HL-60 (cell line): ENCODE measurements at regions not wholly inside any gene's neighbourhood (a gene's known extent, or its start where the extent isn't known, plus 50 kb on each side); places are given as distances from the start of the nearest gene placed in this dataset.

ENCODE experiments used
- GABPA ChIP-seq: IDR thresholded peaks from 2 replicates; pipeline ENCODE4 v1.6.1; 2012; ENCODE audit warnings: low read depth
- POLR2AphosphoS5 ChIP-seq: IDR thresholded peaks from 2 replicates; pipeline ENCODE4 v1.6.1; 2012; ENCODE audit warnings: low read depth
- TF ChIP-seq, protein P1 (sequence below): IDR thresholded peaks from one replicate; pipeline ENCODE4 v1.5.1; 2011; ENCODE audit warnings: low read length, control low read depth, inconsistent platforms; ENCODE audit not compliant: insufficient read depth
- TF ChIP-seq, protein P2 (sequence below): IDR thresholded peaks from 2 replicates; pipeline ENCODE4 v1.6.1; 2012; ENCODE audit warnings: low read depth; ENCODE audit not compliant: insufficient replicate concordance

DNA sequence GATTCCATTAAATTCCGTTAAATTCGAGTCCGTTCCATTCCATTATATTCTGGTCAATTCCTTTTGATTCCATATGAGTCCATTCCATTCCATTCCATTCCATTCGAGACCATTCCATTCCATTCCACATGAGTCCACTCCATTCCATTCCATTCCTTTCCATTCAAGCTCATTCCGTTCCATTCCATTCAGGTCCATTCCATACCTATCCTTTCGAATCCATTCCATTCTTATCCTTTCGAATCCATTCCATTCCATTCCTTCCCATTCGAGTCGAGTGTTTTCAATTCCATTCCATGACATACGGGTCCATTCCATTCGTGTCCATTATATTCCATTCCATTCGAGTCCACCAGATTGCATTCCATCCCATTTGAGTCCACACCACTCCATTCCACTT is 1127.4 kb downstream of the RPIA start:
- TF ChIP-seq, protein P1, sequence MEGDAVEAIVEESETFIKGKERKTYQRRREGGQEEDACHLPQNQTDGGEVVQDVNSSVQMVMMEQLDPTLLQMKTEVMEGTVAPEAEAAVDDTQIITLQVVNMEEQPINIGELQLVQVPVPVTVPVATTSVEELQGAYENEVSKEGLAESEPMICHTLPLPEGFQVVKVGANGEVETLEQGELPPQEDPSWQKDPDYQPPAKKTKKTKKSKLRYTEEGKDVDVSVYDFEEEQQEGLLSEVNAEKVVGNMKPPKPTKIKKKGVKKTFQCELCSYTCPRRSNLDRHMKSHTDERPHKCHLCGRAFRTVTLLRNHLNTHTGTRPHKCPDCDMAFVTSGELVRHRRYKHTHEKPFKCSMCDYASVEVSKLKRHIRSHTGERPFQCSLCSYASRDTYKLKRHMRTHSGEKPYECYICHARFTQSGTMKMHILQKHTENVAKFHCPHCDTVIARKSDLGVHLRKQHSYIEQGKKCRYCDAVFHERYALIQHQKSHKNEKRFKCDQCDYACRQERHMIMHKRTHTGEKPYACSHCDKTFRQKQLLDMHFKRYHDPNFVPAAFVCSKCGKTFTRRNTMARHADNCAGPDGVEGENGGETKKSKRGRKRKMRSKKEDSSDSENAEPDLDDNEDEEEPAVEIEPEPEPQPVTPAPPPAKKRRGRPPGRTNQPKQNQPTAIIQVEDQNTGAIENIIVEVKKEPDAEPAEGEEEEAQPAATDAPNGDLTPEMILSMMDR, result no peak
- no peak for TF ChIP-seq POLR2AphosphoS5
- TF ChIP-seq, protein P2, sequence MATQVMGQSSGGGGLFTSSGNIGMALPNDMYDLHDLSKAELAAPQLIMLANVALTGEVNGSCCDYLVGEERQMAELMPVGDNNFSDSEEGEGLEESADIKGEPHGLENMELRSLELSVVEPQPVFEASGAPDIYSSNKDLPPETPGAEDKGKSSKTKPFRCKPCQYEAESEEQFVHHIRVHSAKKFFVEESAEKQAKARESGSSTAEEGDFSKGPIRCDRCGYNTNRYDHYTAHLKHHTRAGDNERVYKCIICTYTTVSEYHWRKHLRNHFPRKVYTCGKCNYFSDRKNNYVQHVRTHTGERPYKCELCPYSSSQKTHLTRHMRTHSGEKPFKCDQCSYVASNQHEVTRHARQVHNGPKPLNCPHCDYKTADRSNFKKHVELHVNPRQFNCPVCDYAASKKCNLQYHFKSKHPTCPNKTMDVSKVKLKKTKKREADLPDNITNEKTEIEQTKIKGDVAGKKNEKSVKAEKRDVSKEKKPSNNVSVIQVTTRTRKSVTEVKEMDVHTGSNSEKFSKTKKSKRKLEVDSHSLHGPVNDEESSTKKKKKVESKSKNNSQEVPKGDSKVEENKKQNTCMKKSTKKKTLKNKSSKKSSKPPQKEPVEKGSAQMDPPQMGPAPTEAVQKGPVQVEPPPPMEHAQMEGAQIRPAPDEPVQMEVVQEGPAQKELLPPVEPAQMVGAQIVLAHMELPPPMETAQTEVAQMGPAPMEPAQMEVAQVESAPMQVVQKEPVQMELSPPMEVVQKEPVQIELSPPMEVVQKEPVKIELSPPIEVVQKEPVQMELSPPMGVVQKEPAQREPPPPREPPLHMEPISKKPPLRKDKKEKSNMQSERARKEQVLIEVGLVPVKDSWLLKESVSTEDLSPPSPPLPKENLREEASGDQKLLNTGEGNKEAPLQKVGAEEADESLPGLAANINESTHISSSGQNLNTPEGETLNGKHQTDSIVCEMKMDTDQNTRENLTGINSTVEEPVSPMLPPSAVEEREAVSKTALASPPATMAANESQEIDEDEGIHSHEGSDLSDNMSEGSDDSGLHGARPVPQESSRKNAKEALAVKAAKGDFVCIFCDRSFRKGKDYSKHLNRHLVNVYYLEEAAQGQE, result no peak
- no peak for TF ChIP-seq GABPA
